SK-N-SH treated with all-trans-retinoic acid at 6 μM for 48 hours (cell line): ENCODE measurements at regions not wholly inside any gene's neighbourhood (a gene's known extent, or its start where the extent isn't known, plus 50 kb on each side); places are given as distances from the start of the nearest gene placed in this dataset.

Experiments used
- ATAC-seq: fragments of 200-7000 bp; cut with Tn5 transposase; 3 replicates; pipeline ENCODE4 v1.9.1; 2020; ENCODE audit warnings: mild to moderate bottlenecking, moderate library complexity
- ARNTL ChIP-seq: fragments of 450-650 bp; formaldehyde crosslinking; IDR thresholded peaks from 2 replicates; pipeline ENCODE4 v1.5.0; 2020; ENCODE audit warnings: low read depth, mild to moderate bottlenecking, moderate library complexity, borderline replicate concordance
- BACH2 ChIP-seq: fragments of 250-450 bp; sonication (Bioruptor Pico); IDR thresholded peaks from 2 replicates; pipeline ENCODE4 v1.9.0; 2021; ENCODE audit warnings: mild to moderate bottlenecking, borderline replicate concordance
- CREB5 ChIP-seq: fragments of 250-450 bp; sonication (Bioruptor Pico); IDR thresholded peaks from 2 replicates; pipeline ENCODE4 v1.5.1; 2020; ENCODE audit warnings: low read depth, mild to moderate bottlenecking, moderate library complexity
- ESRRG ChIP-seq: fragments of 250-450 bp; sonication (Bioruptor Pico); IDR thresholded peaks from 2 replicates; pipeline ENCODE4 v1.6.1; 2021; ENCODE audit warnings: mild to moderate bottlenecking
- GLIS3 ChIP-seq: fragments of 250-450 bp; sonication (Bioruptor Pico); IDR thresholded peaks from 2 replicates; pipeline ENCODE4 v1.5.0; 2020; ENCODE audit warnings: mild to moderate bottlenecking, moderate library complexity
- ISL1 ChIP-seq: fragments of 250-450 bp; sonication (Bioruptor Pico); IDR thresholded peaks from 2 replicates; pipeline ENCODE4 v2.1.2; 2022; ENCODE audit warnings: mild to moderate bottlenecking, moderate library complexity
- OSR1 ChIP-seq: fragments of 250-450 bp; sonication (Bioruptor Pico); IDR thresholded peaks from 2 replicates; pipeline ENCODE4 v1.8.0; 2022; ENCODE audit warnings: moderate library complexity, mild to moderate bottlenecking, inconsistent platforms
- PATZ1 ChIP-seq: fragments of 250-450 bp; sonication (Bioruptor Pico); IDR thresholded peaks from 2 replicates; pipeline ENCODE4 v1.8.0; 2020; ENCODE audit warnings: mild to moderate bottlenecking, moderate library complexity, borderline replicate concordance
- POU6F1 ChIP-seq: fragments of 250-450 bp; sonication (Bioruptor Pico); IDR thresholded peaks from 2 replicates; pipeline ENCODE4 v1.8.0; 2021; ENCODE audit warnings: low read depth, mild to moderate bottlenecking, moderate library complexity, borderline replicate concordance
- PPARA ChIP-seq: fragments of 250-450 bp; sonication (Bioruptor Pico); IDR thresholded peaks from 2 replicates; pipeline ENCODE4 v1.5.0; 2020; ENCODE audit warnings: mild to moderate bottlenecking, borderline replicate concordance
- RARB ChIP-seq: fragments of 250-450 bp; sonication (Bioruptor Pico); IDR thresholded peaks from 2 replicates; pipeline ENCODE4 v1.8.0; 2021; ENCODE audit warnings: mild to moderate bottlenecking, moderate library complexity
- TCF4 ChIP-seq: fragments of 250-450 bp; sonication (Bioruptor Pico); IDR thresholded peaks from 2 replicates; pipeline ENCODE4 v1.8.0; 2021; ENCODE audit warnings: mild to moderate bottlenecking, moderate library complexity, borderline replicate concordance
- TOX ChIP-seq: fragments of 250-450 bp; sonication (Bioruptor Pico); IDR thresholded peaks from 2 replicates; pipeline ENCODE4 v1.8.0; 2021; ENCODE audit warnings: mild to moderate bottlenecking, moderate library complexity, borderline replicate concordance
- TSHZ2 ChIP-seq: fragments of 250-450 bp; sonication (Bioruptor Pico); IDR thresholded peaks from 2 replicates; pipeline ENCODE4 v1.5.0; 2020; ENCODE audit warnings: mild to moderate bottlenecking, moderate library complexity
- ZFP30 ChIP-seq: fragments of 450-650 bp; formaldehyde crosslinking; IDR thresholded peaks from 2 replicates; pipeline ENCODE4 v1.5.0; 2022; ENCODE audit warnings: mild to moderate bottlenecking, moderate library complexity
- ZNF70 ChIP-seq: fragments of 450-650 bp; formaldehyde crosslinking; IDR thresholded peaks from 2 replicates; pipeline ENCODE4 v1.5.0; 2020; ENCODE audit warnings: mild to moderate bottlenecking, moderate library complexity
- ZNF8 ChIP-seq: fragments of 450-650 bp; formaldehyde crosslinking; IDR thresholded peaks from 2 replicates; pipeline ENCODE4 v1.5.0; 2020; ENCODE audit warnings: mild to moderate bottlenecking, moderate library complexity

- TF ChIP-seq PPARA (CRISPR knock-in tag) = no peak
- TF ChIP-seq RARB (CRISPR knock-in tag) = no peak
- no peak for TF ChIP-seq GLIS3 (CRISPR knock-in tag)
- no peak for ATAC-seq
Observed at GRCh38 chr13:40404967-40405716, 261.3 kb downstream of the FOXO1 start.

GRCh38 chr13:40406405-40407120 is 259.9 kb downstream of the FOXO1 start:
- peak; percentile 13 for ATAC-seq
- TF ChIP-seq GLIS3 (CRISPR knock-in tag) = no peak
- TF ChIP-seq ESRRG (CRISPR knock-in tag) = no peak
- TF ChIP-seq ARNTL (CRISPR knock-in tag) = no peak
- peak; percentile 31; the same call in 1 of the 2 replicates for TF ChIP-seq TOX (CRISPR knock-in tag)
- TF ChIP-seq TSHZ2 (CRISPR knock-in tag) = no peak
- no peak for TF ChIP-seq ZNF8

GRCh38 chr13:40407567-40407966 is 258.9 kb downstream of the FOXO1 start:
- no peak for TF ChIP-seq ZNF8
- no peak for TF ChIP-seq TSHZ2 (CRISPR knock-in tag)
- no peak for TF ChIP-seq CREB5 (CRISPR knock-in tag)
- no peak for TF ChIP-seq ESRRG (CRISPR knock-in tag)
- TF ChIP-seq TCF4 (CRISPR knock-in tag) = no peak
- TF ChIP-seq OSR1 = no peak
- TF ChIP-seq GLIS3 (CRISPR knock-in tag) = no peak
- no peak for TF ChIP-seq ZFP30
- no peak for TF ChIP-seq POU6F1 (CRISPR knock-in tag)
- TF ChIP-seq PATZ1 = no peak
- no peak for TF ChIP-seq ZNF70 (CRISPR knock-in tag)
- TF ChIP-seq BACH2 (CRISPR knock-in tag) = no peak
- no peak for TF ChIP-seq ISL1 (CRISPR knock-in tag)
- ATAC-seq = no peak
